ENCODE measurements at regions not wholly inside any gene's neighbourhood (a gene's known extent, or its start where the extent isn't known, plus 50 kb on each side); places are given as distances from the start of the nearest gene placed in this dataset.

- no peak for DNase-seq
Measured at GRCh38 chr1:71179997-71180396, 99.2 kb upstream of the ZRANB2 start.

DNA sequence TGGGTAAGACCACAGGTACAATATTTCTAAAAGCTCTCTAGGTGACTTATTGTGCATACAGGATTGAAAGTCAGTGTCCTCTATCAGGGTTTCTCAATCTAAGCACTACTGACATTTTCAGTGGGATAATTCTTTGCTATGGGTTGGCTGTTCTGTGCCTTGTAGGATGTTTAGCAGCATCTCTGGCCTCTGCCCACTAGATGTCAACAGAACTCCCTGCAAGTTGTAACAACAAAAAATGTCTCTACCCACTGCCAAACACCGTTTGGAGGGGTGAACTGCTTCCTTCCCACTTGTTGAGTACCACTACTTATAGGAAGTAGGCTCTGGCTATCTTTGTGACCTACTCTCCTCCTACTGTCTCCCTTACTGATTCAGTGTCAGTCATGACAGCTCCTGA is 90.1 kb upstream of the ZRANB2 start:
- DNase-seq = no peak

DNA sequence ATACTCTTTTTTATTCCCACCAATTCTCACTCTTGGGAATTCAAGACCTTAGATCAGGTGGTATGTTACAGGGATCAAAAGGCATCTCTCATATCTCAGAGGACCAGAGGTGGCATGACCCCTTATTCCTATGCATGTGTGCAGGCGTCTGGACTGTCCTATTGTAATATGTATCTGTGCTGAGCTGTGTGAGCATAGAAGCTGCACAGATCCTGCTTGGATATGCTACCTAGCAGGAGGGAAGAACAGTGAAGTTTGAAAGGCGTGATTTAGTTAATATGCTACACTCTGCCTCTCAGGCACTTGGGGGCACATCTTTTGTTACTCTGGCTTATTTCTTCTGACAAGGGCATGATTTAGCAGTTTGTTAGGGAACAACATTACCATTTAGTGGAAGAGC is 86.7 kb upstream of the ZRANB2 start:
- peak; percentile 60 for DNase-seq

GRCh38 chr1:71166178-71167173 is 85.6 kb upstream of the ZRANB2 start:
- DNase-seq = peak; percentile 92

- DNase-seq = no peak
Measured at GRCh38 chr1:71157715-71158114, 76.9 kb upstream of the ZRANB2 start.

DNA sequence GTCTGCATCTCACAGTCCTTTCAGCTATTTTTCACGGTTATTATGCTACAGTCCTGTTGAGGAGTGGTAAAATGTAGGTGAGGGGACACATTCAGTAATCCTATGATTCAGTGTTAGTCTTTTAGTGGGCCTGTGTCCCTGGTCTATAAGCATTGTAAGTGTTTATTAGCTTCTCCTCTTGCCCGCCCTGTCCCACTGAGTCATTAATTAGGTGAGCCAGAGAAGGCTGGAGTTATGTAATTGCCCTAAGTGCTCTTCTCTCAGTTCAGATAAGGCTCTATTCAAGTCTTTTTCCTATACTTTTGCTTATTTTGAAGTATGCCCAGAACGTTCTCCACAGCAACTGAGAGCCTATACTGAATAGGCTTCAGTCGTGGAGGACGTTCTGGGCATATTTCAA is 76.3 kb upstream of the ZRANB2 start:
- DNase-seq = peak; percentile 25

DNA sequence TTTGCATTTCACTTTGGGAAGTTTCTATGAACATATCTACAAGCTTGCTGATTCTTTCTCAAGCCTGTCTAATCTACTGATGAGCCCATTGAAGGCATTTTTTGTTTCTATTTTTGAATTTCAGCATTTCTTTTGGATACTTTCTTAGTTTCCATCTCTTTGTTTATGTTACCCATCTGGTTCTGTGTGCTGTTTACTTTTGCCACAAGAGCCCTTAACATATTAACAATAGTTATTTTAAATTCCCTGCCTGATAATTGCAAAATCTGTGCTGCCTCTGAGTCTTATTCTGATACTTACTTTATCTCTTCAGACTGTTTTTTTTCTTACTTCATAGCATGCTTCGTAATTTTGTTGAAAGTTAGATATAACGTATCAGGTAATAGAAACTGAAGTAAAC is 75.8 kb upstream of the ZRANB2 start:
- DNase-seq = no peak

GRCh38 chr1:71154429-71154828 is 73.6 kb upstream of the ZRANB2 start:
- DNase-seq = peak; percentile 30

- DNase-seq = no peak
Measured at GRCh38 chr1:71153826-71154225, 73.0 kb upstream of the ZRANB2 start.

DNA sequence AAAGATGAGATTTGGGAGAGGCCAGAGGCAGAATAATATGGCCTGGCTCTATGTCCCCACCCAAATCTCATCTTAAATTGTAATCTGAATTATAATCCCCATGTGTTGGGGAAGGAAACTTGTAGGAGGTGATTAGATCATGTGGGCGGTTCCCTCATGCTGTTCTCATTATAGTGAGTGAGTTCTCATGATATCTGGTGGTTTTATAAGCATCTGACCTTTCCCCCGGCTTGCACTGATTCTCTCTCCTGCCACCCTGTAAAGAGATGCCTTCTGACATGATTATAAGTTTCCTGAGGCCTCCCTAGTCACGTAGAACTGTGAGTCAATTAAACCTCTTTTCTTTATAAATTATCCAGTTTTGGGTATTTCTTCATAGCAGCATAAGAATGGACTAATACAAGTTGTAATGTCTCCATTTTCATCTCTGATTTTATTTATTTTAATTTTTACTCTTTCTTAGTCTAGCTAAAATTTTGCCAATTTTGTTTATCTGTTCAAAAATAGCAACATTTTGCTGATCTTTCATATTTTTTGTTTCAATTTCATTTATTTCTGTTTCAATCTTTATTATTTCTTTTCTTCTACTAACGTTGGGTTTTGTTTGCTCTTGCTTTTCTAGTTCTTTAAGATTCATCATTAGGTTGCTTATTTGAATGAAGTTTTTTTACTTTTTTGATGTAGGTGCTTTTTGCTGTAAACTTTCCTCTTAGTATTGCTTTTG is 67.0 kb upstream of the ZRANB2 start:
- no peak for DNase-seq

DNA sequence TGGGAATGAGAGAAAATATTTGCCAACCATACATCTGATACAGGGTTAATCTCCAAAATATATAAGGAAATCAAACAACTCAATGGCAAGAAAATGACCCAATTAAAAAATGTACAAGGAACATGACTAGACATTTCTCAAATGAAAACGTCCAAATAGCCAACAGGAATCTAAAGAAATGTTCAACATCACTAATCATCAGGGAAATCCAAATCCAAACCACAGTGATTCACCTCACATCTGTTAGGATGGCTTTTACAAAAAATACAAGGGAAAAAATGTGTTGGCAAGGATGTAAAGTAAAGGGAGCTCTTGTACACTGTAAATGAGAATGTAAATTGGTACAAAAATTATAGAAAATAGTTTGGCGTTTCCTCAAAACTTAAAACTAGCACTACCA is 54.7 kb upstream of the ZRANB2 start:
- no peak for DNase-seq

Measured in NCI-H69 (cell line).